AG10803 (cell line): ENCODE measurements at regions not wholly inside any gene's neighbourhood (a gene's known extent, or its start where the extent isn't known, plus 50 kb on each side); places are given as distances from the start of the nearest gene placed in this dataset.

Experiments used
- DNase-seq: peaks from one replicate; pipeline ENCODE4 v3.0.0; 2010; ENCODE audit warnings: low read depth
- H3K4me3 ChIP-seq: 2 replicates; pipeline ENCODE4 v1.5.1; 2011; ENCODE audit warnings: mild to moderate bottlenecking, low read length, control low read depth
- TF ChIP-seq, protein P1 (sequence below): conservative IDR thresholded peaks from 2 replicates; pipeline ENCODE4 v1.5.1; 2011; ENCODE audit warnings: mild to moderate bottlenecking, low read length, control low read depth, inconsistent platforms

DNA sequence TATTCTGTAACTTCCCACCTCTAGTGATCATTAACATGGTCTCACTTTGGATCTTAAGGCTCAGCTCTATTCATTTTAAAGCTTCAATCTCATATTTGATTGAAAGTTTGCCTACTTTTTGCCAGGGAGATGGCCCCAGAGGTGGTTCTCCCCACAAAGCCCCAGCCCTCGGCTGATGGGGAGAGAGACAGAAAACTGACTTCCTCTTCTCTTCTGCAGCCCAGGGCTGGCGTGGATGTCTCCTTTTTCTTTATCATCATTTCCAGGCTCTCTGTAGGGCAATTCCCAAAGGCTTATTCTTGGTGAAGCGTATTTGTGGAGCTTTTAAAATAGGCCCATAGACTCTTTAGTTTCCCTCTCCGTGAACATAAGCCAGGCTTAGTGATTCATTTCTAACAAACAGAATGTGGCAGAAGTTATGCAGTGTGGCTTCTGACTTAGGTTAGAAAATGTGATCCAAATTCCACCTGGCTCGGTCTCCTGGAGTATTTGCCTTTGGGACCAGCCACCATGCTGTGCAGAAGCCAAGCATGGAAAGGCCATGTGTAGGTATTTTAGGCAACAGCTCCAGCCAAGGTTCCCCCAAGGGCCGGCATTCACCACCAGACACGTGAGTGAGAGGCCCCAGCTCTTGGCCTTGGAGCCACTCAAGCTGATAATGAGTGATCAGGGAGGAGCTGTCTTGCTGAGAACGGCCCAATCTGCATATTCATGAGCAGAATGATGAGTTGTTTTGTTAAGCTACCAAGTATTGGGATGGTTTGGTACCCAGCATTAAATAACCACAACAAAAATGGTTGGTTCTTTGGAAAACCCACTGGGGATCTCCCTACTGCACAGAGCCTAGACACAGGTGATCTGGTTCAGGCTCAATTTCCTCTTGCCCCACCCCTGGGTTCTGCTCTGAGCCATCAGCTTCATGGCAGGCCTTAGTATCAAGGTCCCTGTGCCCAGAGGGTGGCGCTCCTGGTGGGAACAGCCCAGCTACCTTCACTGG is 353.2 kb upstream of the PROK2 start:
- TF ChIP-seq, protein P1, sequence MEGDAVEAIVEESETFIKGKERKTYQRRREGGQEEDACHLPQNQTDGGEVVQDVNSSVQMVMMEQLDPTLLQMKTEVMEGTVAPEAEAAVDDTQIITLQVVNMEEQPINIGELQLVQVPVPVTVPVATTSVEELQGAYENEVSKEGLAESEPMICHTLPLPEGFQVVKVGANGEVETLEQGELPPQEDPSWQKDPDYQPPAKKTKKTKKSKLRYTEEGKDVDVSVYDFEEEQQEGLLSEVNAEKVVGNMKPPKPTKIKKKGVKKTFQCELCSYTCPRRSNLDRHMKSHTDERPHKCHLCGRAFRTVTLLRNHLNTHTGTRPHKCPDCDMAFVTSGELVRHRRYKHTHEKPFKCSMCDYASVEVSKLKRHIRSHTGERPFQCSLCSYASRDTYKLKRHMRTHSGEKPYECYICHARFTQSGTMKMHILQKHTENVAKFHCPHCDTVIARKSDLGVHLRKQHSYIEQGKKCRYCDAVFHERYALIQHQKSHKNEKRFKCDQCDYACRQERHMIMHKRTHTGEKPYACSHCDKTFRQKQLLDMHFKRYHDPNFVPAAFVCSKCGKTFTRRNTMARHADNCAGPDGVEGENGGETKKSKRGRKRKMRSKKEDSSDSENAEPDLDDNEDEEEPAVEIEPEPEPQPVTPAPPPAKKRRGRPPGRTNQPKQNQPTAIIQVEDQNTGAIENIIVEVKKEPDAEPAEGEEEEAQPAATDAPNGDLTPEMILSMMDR = no peak
- DNase-seq = no peak
- no peak overlapping the region for H3K4me3 ChIP-seq

DNA sequence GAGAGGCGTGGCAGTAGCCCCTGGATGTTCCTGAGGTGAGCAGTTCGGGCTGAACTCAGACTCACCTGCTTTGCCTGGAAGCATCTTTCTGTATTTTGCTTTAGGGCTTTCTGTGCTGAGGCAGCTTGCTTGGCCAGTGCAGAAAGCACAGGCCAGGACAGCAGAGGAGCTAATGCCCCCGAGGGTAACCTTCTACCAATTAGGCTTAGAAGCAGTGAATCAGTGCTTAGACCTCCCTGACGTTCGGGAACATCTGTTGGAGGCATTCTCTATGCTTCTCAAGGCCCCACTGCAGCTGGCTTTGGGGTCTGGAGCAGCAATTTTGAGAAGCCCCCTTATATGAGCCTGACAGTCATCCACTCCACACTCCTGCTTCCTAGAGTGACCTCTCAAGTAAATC is 350.7 kb upstream of the PROK2 start:
- no peak overlapping the region for H3K4me3 ChIP-seq
- no peak for DNase-seq
- TF ChIP-seq, protein P1 = no peak

DNA sequence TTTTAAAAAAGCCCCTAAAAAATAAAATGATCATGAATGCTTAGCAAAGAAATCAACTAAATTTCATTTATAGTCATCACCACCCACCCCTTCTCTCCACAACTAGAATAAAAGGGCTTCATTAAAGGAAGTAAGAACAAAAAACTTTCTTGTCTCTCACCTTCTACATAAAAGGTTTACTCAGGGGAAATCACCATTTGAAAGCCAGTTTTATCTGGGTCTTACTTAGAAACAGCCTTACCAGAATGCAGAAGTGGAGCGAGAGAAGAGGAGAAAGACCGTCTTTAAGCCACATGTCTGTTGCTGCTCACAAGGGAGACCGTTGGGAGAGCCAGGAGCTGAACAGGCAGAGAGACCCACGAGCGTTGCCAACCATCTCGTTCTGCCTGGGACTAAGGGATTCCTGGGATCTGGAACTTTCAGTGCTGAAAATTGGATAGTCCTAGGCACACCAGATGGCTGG is 350.1 kb upstream of the PROK2 start:
- no peak overlapping the region for H3K4me3 ChIP-seq
- no peak for DNase-seq
- TF ChIP-seq, protein P1 = no peak

DNA sequence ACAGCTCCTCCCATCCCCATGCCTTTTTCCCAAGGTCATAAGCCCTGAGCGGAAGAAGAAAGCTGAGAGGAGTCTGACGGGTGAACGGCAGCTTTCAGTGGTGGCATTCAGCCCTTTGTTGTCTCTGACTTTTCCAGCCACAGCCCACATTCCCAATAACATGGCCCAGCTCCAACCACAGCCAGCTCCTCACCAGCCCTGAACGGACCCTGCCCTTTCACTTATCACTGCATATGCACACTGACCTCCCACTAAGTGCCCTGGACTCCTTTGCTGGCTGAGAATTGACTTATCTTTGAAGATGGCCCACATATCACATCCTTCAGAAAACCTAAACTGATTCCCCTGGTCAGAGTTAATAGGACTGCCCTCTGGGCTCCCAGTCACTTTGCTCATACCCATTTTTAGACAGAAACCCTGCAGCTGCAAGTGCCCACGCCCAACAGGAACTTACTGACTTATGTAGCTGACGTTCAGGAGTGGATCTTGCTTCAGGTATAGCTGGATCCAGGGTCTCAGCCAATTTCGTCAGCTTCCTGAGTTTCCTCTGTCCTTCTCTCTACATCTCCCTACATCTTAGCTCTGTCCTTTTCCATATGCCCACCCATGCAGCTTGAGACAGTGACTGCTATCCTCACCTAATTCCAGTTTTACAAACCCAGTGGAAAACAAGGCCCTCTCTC is 348.5 kb upstream of the PROK2 start:
- TF ChIP-seq, protein P1 = no peak
- no peak overlapping the region for H3K4me3 ChIP-seq
- DNase-seq = no peak

DNA sequence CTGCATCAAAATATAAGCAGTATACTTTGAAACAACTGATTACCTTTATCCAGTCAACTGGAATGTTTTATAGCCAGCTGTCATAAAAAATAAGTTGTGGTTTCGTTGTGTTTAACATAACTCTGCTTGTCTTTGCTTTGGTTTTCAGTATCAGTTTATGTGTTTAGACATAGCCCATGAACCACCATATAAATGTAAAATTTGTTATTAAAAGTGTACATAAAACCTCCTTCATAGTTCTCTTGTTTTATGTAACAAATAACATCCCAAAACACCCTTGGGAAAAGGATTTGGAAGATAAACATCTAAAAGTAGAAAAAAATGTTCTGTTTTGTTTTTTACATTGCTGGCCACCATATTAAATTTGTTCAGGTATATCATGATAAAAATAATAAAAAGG is 347.0 kb upstream of the PROK2 start:
- H3K4me3 ChIP-seq = no peak overlapping the region
- no peak for DNase-seq
- TF ChIP-seq, protein P1 = no peak

DNA sequence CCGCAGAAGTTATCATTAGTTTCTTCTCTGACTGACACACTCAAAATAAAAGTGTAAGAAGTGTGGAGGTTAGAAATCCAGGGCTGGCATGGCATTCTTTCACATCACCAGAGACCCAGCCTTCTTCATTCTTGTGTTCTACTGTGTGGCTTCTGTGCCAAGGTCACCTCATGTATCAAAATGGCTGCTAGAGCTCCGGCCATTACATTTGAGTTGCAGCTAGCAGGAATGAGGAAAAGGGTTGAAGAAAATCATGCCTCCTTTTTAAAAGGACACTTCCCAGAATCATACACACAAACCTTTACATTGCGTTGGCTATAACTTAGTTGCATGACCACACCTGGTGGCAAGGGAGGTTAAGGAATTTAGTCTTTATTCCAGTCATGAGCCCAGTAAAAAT is 345.6 kb upstream of the PROK2 start:
- DNase-seq = no peak
- TF ChIP-seq, protein P1 = no peak
- H3K4me3 ChIP-seq = no peak overlapping the region
